Colonic mucosa (tissue), 4 donors: ENCODE measurements at regions not wholly inside any gene's neighbourhood (a gene's known extent, or its start where the extent isn't known, plus 50 kb on each side); places are given as distances from the start of the nearest gene placed in this dataset.

Experiments used
- DNase-seq: peaks from one replicate; pipeline ENCODE4 v3.0.0-alpha.2; 2020
- H3K27ac ChIP-seq: fragments of 200-600 bp; one replicate; pipeline ENCODE4 v1.8.0; 2021
- H3K27me3 ChIP-seq: fragments of 200-600 bp; one replicate; pipeline ENCODE4 v1.8.0; 2021
- H3K36me3 ChIP-seq: fragments of 200-600 bp; one replicate; pipeline ENCODE4 v1.8.0; 2021
- H3K4me1 ChIP-seq: fragments of 200-600 bp; one replicate; pipeline ENCODE4 v1.8.0; 2021; ENCODE audit warnings: mild to moderate bottlenecking
- H3K4me3 ChIP-seq: fragments of 200-600 bp; one replicate; pipeline ENCODE4 v1.8.0; 2021
- H3K9ac ChIP-seq, 2 donors: one replicate each; pipeline ENCODE4 v1.7.0; 2013; ENCODE audit warnings: control low read depth in 2 of 2, low read depth in 2 of 2, low read length in 2 of 2
- H3K9me3 ChIP-seq: fragments of 200-600 bp; one replicate; pipeline ENCODE4 v1.8.0; 2021
- CTCF ChIP-seq: fragments of 200-600 bp; IDR thresholded peaks from one replicate; pipeline ENCODE4 v1.8.0; 2022; ENCODE audit warnings: antibody characterized with exemption, mild to moderate bottlenecking
- intact Hi-C: fragments of 100-400 bp; cut with DNase I; formaldehyde crosslinking; loops from one replicate; pipeline ENCODE4 v1.14.1; 2022
- donor health status: healthy.
- donor health status: DM: no; HTN: no; CAD: no.
- donor health status: DM: no; HTN: no; CAD: no.

GRCh38 chr2:146258071-146258470 is 1586.8 kb upstream of the ACVR2A start:
- intact Hi-C loops: no loop called here
- H3K9ac ChIP-seq: no peak overlapping the region

GRCh38 chr2:146252119-146252518 is 1592.7 kb upstream of the ACVR2A start:
- no peaks in the 10 kb centered on the region for H3K9me3 ChIP-seq
- H3K27ac ChIP-seq: no peak overlapping the region
- no peaks in the 10 kb centered on the region for H3K27me3 ChIP-seq
- H3K9ac ChIP-seq: no peak overlapping the region
- H3K36me3 ChIP-seq: no peaks in the 10 kb centered on the region
- intact Hi-C loops: no loop called here
- H3K4me3 ChIP-seq: no peak overlapping the region
- no peak for DNase-seq
- TF ChIP-seq CTCF: no peak
- no peaks in the 10 kb centered on the region for H3K4me1 ChIP-seq

More at GRCh38 chr2:146258071-146258470, 1586.8 kb upstream of the ACVR2A start:
- Histone ChIP-seq H3K4me1 (no peaks in the 10 kb centered on the region), H3K27me3 (no peaks in the 10 kb centered on the region), H3K9me3 (no peaks in the 10 kb centered on the region), H3K4me3 (no peak overlapping the region), H3K27ac (no peak overlapping the region), H3K36me3 (no peaks in the 10 kb centered on the region)
- no peak for DNase-seq
- no peak for TF ChIP-seq CTCF

- intact Hi-C loops: no loop called here
- H3K36me3 ChIP-seq: no peaks in the 10 kb centered on the region
- no peak for TF ChIP-seq CTCF
Measured at GRCh38 chr2:146251328-146251727, 1593.5 kb upstream of the ACVR2A start.

GRCh38 chr2:146246736-146247523 is 1597.9 kb upstream of the ACVR2A start:
- H3K9me3 ChIP-seq: no peaks in the 10 kb centered on the region
- H3K27me3 ChIP-seq: no peaks in the 10 kb centered on the region
- no peak overlapping the region for H3K4me3 ChIP-seq
- H3K4me1 ChIP-seq: no peaks in the 10 kb centered on the region
- DNase-seq: no peak
- no peak for TF ChIP-seq CTCF
- no peak overlapping the region for H3K27ac ChIP-seq
- intact Hi-C loops: no loop called here
- no peaks in the 10 kb centered on the region for H3K36me3 ChIP-seq
- H3K9ac ChIP-seq: no peak overlapping the region

More at GRCh38 chr2:146251328-146251727, 1593.5 kb upstream of the ACVR2A start:
- H3K4me1 ChIP-seq: no peaks in the 10 kb centered on the region
- no peaks in the 10 kb centered on the region for H3K27me3 ChIP-seq
- no peak overlapping the region for H3K4me3 ChIP-seq
- no peak overlapping the region for H3K27ac ChIP-seq
- H3K9me3 ChIP-seq: no peaks in the 10 kb centered on the region
- no peak overlapping the region for H3K9ac ChIP-seq
- DNase-seq: no peak

- Histone ChIP-seq H3K9ac (no peak overlapping the region), H3K27ac (no peak overlapping the region), H3K4me1 (no peaks in the 10 kb centered on the region), H3K9me3 (no peaks in the 10 kb centered on the region), H3K27me3 (no peaks in the 10 kb centered on the region), H3K4me3 (no peak overlapping the region), H3K36me3 (no peaks in the 10 kb centered on the region)
- TF ChIP-seq CTCF: no peak
- no peak for DNase-seq
- intact Hi-C loops: no loop called here
Measured at GRCh38 chr2:146246002-146246735, 1598.7 kb upstream of the ACVR2A start.
